GM18505 (cell line): ENCODE measurements at regions not wholly inside any gene's neighbourhood (a gene's known extent, or its start where the extent isn't known, plus 50 kb on each side); places are given as distances from the start of the nearest gene placed in this dataset.

Experiments
- ATAC-seq: cut with Tn5 transposase; IDR thresholded peaks from one replicate; pipeline ENCODE4 v1.9.1; 2021; ENCODE audit not compliant: unreplicated experiment
- POLR2A ChIP-seq: IDR thresholded peaks from 4 replicates; pipeline ENCODE4 v1.6.1; 2011; ENCODE audit warnings: borderline replicate concordance; ENCODE audit not compliant: insufficient read depth, insufficient read length; ENCODE audit errors: extremely low read depth

- no peak for TF ChIP-seq POLR2A
- no peak for ATAC-seq
These were observed 207.1 kb downstream of the ZNF330 start for GRCh38 chr4:141427726-141428296.

GRCh38 chr4:141429933-141430332 lies 206.4 kb upstream of the IL15 start:
- ATAC-seq: no peak
- no peak for TF ChIP-seq POLR2A

- TF ChIP-seq POLR2A: no peak
- no peak for ATAC-seq
These were observed 205.7 kb upstream of the IL15 start for GRCh38 chr4:141430686-141431085.

- ATAC-seq: no peak
- no peak for TF ChIP-seq POLR2A
These were observed 204.2 kb upstream of the IL15 start for GRCh38 chr4:141432000-141432712.

GRCh38 chr4:141435446-141436225 lies 200.7 kb upstream of the IL15 start:
- no peak for ATAC-seq
- TF ChIP-seq POLR2A: no peak

GRCh38 chr4:141439223-141439622 lies 197.2 kb upstream of the IL15 start:
- no peak for TF ChIP-seq POLR2A
- ATAC-seq: no peak

- ATAC-seq: no peak
- TF ChIP-seq POLR2A: no peak
These were observed 188.6 kb upstream of the IL15 start for GRCh38 chr4:141447761-141448160.

GRCh38 chr4:141448490-141448889 lies 187.9 kb upstream of the IL15 start:
- no peak for ATAC-seq

GRCh38 chr4:141449927-141450326 lies 186.5 kb upstream of the IL15 start:
- no peak for ATAC-seq
- TF ChIP-seq POLR2A: no peak

More at GRCh38 chr4:141448490-141448889, 187.9 kb upstream of the IL15 start:
- no peak for TF ChIP-seq POLR2A

GRCh38 chr4:141455651-141456050 lies 180.7 kb upstream of the IL15 start:
- ATAC-seq: no peak
- TF ChIP-seq POLR2A: no peak

- no peak for TF ChIP-seq POLR2A
- no peak for ATAC-seq
These were observed 178.7 kb upstream of the IL15 start for GRCh38 chr4:141457653-141458052.

GRCh38 chr4:141458501-141458900 lies 177.9 kb upstream of the IL15 start:
- ATAC-seq: no peak
- no peak for TF ChIP-seq POLR2A

GRCh38 chr4:141459020-141459419 lies 177.4 kb upstream of the IL15 start:
- TF ChIP-seq POLR2A: no peak
- ATAC-seq: no peak

- no peak for TF ChIP-seq POLR2A
- ATAC-seq: no peak
These were observed 174.0 kb upstream of the IL15 start for GRCh38 chr4:141462361-141462760.
